ENCODE measurements at regions not wholly inside any gene's neighbourhood (a gene's known extent, or its start where the extent isn't known, plus 50 kb on each side); places are given as distances from the start of the nearest gene placed in this dataset. TPM values are rescaled to one million over a fixed set of nuclear protein-coding genes. Genes with fewer than 3 reads are reported as not detected.

Small RNAs in the stretch of these regions (microRNA-seq; reads per million reads assigned to microRNA genes)
- gene MIR8062 (ENCODE audit: borderline number of aligned reads) = not detected
